GM12865 (cell line): ENCODE measurements at regions not wholly inside any gene's neighbourhood (a gene's known extent, or its start where the extent isn't known, plus 50 kb on each side); places are given as distances from the start of the nearest gene placed in this dataset.

Experiments
- DNase-seq: peaks from one replicate; pipeline ENCODE4 v3.0.0; 2010; ENCODE audit warnings: low read depth
- H3K4me3 ChIP-seq: 2 replicates; pipeline ENCODE4 v1.5.1; 2011; ENCODE audit warnings: mild to moderate bottlenecking, low read depth, low read length, control low read depth
- CTCF ChIP-seq: IDR thresholded peaks from 2 replicates; pipeline ENCODE4 v1.5.1; 2011; ENCODE audit warnings: low read length, control low read depth, low read depth, inconsistent platforms; ENCODE audit not compliant: insufficient read depth; ENCODE audit errors: missing control alignments

- no peak for DNase-seq
- TF ChIP-seq CTCF: no peak
- no peak overlapping the region for H3K4me3 ChIP-seq
Measured at GRCh38 chr5:176171171-176171760, 67.0 kb upstream of the SIMC1 start.

GRCh38 chr5:176172246-176172645 lies 66.0 kb upstream of the SIMC1 start:
- DNase-seq: no peak
- TF ChIP-seq CTCF: no peak
- no peak overlapping the region for H3K4me3 ChIP-seq

- no peak for TF ChIP-seq CTCF
- no peak for DNase-seq
- H3K4me3 ChIP-seq: no peak overlapping the region
Measured at GRCh38 chr5:176173647-176174046, 64.6 kb upstream of the SIMC1 start.

- no peak overlapping the region for H3K4me3 ChIP-seq
- TF ChIP-seq CTCF: no peak
- DNase-seq: no peak
Measured at GRCh38 chr5:176174345-176175025, 63.7 kb upstream of the SIMC1 start.

GRCh38 chr5:176175101-176175852 lies 62.9 kb upstream of the SIMC1 start:
- no peak for TF ChIP-seq CTCF
- DNase-seq: no peak
- H3K4me3 ChIP-seq: no peak overlapping the region

- DNase-seq: no peak
- no peak for TF ChIP-seq CTCF
- H3K4me3 ChIP-seq: no peak overlapping the region
Measured at GRCh38 chr5:176176231-176176630, 62.0 kb upstream of the SIMC1 start.
